ENCODE measurements at regions not wholly inside any gene's neighbourhood (a gene's known extent, or its start where the extent isn't known, plus 50 kb on each side); places are given as distances from the start of the nearest gene placed in this dataset.
"Not testable (repeated sequence)": the region's sequence is repeated elsewhere in the genome, so short reads cannot be mapped to it uniquely, and the experiment has no call there.

DNA sequence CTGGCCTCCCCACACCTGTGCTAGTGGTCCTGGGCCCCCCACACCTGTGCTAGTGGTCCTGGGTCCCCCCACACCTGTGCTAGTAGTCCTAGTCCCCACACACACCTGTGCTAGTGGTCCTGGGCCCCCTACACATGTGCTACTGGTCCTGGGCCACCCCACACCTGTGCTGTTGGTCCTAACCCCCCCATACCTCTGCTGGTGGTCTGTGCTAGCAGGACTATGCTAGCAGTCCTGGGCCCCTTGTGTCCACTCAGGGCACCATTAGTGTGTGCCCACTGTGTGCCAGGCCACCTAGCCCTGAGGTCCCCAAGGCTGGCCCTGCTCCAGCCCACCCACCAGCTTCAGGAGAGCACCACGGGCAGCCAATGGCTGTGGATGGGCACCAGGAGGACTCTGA is 558.2 kb upstream of the SALL3 start:
- Mint-ChIP-seq H3K9me3 (no peaks in the 10 kb centered on the region), H3K4me3 (no peak overlapping the region), H3K27ac (no peak overlapping the region), H3K27me3 (ENCODE audit: low read depth) (no peaks in the 10 kb centered on the region), H3K4me1 (ENCODE audit: low read depth) (no peaks in the 10 kb centered on the region), H3K36me3 (ENCODE audit: insufficient read depth in 2 of 2) (no peaks in the 10 kb centered on the region)
- ATAC-seq (replicated peaks in 1 of 2) (no peak), DNase-seq (no peak)

DNA sequence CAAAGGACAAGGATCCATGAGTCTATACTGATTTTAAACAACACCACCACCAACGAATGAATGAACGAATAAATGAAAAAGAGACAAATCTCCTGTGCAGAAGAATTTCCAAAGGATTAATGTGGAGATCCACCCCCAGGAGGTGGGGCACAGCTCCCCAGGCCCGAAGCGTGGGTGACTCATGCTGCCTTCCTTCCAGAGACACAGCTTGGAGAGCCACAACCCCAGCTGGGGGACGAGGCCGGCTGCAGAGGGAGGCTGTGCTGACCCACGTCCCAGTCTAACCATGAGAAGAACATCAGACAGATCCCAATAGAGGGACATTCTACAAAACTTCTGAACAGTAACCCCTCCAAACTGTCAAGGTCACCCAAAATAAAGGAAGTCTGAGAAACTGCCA is 557.3 kb upstream of the SALL3 start:
- Mint-ChIP-seq H3K36me3 (ENCODE audit: insufficient read depth in 2 of 2) (no peaks in the 10 kb centered on the region), H3K4me3 (no peak overlapping the region), H3K27me3 (ENCODE audit: low read depth) (no peaks in the 10 kb centered on the region), H3K9me3 (no peaks in the 10 kb centered on the region), H3K27ac (no peak overlapping the region), H3K4me1 (ENCODE audit: low read depth) (no peaks in the 10 kb centered on the region)
- DNase-seq (no peak), ATAC-seq (replicated peaks in 1 of 2) (no peak)

DNA sequence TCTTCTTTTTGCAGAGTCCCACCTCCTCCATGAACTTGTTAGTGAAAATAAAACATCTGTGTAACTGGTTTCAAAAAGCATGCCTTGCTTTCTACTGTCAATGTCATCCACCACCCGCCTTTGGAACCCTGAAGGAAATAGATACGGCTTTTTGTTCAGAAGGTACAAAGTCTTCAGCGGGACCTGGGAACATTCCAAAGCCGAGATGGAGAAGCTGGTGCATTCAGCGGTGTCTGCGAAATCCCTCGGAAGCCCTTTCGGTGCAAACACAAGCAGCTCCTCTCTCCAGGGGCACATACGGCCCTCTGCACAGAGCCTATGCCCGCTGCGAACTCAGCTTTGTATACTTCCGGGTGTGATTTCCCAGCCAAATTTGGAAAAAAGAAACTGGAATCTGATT is 555.8 kb upstream of the SALL3 start:
- Mint-ChIP-seq H3K9me3 (no peaks in the 10 kb centered on the region), H3K27me3 (ENCODE audit: low read depth) (no peaks in the 10 kb centered on the region), H3K36me3 (ENCODE audit: insufficient read depth in 2 of 2) (no peaks in the 10 kb centered on the region), H3K27ac (no peak overlapping the region), H3K4me3 (no peak overlapping the region), H3K4me1 (ENCODE audit: low read depth) (no peaks in the 10 kb centered on the region)
- DNase-seq, result no peak
- no peak for ATAC-seq (replicated peaks in 1 of 2)

DNA sequence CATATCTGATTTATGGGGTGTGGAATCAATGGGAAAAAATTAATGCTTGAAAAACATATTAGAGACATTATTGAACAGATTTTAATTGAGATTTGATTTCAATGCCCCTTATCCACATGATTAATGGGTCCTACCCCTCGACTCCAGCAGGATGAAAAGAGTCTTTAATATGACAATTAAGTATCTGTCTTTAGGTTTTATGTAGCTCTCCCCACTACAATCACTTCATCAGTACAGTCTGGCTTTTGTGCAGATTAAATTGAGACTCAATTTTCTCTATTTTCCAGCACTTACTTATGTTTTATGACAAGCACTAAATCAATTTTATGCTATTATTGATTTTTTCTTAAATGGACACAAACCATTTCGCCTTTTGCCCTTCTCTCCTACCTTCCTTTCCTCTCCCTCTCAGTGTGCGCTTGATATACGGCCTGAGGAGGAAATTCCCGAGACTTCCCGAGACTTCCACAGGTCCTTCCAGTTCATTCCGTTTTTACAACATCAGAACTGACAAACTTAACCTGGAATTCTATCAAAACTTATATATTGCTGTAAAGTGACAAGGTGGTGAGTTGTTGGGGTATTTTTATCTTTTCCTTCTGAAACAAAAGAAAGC is 555.1 kb upstream of the SALL3 start:
- Mint-ChIP-seq H3K27me3 (ENCODE audit: low read depth) (no peaks in the 10 kb centered on the region), H3K36me3 (ENCODE audit: insufficient read depth in 2 of 2) (no peaks in the 10 kb centered on the region), H3K27ac (no peak overlapping the region), H3K4me1 (ENCODE audit: low read depth) (no peaks in the 10 kb centered on the region), H3K9me3 (no peaks in the 10 kb centered on the region), H3K4me3 (no peak overlapping the region)
- ATAC-seq (replicated peaks in 1 of 2) (no peak), DNase-seq (no peak)

DNA sequence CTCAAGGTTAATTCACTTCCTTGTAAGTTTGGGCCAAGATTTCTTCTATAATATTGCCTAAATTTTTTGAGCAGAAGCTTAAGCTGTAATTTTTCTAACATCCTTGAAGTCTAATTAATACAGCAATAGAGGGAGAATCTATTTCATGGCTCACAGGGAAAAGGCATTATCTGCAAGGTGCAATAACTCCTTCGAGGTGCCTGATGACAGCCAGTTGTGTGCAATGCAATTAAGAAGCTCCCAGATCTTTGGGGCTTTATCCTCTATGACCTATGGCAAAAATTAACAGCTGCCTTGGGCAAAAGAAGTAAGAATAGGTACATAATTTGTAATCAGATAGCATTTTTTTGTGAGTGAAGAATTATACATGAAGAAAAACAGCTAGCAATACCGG is 554.6 kb upstream of the SALL3 start:
- H3K27ac Mint-ChIP-seq, result no peak overlapping the region
- H3K4me1 Mint-ChIP-seq (ENCODE audit: low read depth), result no peaks in the 10 kb centered on the region
- H3K27me3 Mint-ChIP-seq (ENCODE audit: low read depth), result no peaks in the 10 kb centered on the region
- ATAC-seq (replicated peaks in 1 of 2) (no peak), DNase-seq (no peak)
- no peaks in the 10 kb centered on the region for H3K36me3 Mint-ChIP-seq (ENCODE audit: insufficient read depth in 2 of 2)
- H3K4me3 Mint-ChIP-seq, result no peak overlapping the region
- H3K9me3 Mint-ChIP-seq, result no peaks in the 10 kb centered on the region

DNA sequence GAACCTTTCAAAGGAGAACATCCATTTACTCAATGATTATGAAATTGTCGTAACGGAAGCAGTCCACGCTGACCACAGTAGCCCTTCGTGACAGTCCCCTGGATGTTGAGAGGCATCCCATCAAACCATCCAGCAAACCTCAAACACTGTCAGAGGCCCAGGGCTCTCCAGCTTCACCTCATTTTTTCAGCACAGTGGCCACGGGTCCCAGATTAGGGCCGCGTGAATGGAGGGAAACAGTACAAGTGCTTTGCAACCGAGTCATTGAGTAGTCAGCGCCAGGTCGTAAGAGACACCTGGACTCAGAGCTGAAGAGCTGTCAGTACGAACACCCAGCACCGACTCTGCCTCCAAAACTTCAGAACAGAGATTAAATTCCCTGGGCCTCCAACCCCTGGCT is 552.5 kb upstream of the SALL3 start:
- H3K36me3 Mint-ChIP-seq (ENCODE audit: insufficient read depth in 2 of 2), result no peaks in the 10 kb centered on the region
- H3K4me3 Mint-ChIP-seq, result no peak overlapping the region
- no peak overlapping the region for H3K27ac Mint-ChIP-seq
- no peaks in the 10 kb centered on the region for H3K9me3 Mint-ChIP-seq
- DNase-seq (no peak), ATAC-seq (replicated peaks in 1 of 2) (no peak)
- no peaks in the 10 kb centered on the region for H3K4me1 Mint-ChIP-seq (ENCODE audit: low read depth)
- no peaks in the 10 kb centered on the region for H3K27me3 Mint-ChIP-seq (ENCODE audit: low read depth)

DNA sequence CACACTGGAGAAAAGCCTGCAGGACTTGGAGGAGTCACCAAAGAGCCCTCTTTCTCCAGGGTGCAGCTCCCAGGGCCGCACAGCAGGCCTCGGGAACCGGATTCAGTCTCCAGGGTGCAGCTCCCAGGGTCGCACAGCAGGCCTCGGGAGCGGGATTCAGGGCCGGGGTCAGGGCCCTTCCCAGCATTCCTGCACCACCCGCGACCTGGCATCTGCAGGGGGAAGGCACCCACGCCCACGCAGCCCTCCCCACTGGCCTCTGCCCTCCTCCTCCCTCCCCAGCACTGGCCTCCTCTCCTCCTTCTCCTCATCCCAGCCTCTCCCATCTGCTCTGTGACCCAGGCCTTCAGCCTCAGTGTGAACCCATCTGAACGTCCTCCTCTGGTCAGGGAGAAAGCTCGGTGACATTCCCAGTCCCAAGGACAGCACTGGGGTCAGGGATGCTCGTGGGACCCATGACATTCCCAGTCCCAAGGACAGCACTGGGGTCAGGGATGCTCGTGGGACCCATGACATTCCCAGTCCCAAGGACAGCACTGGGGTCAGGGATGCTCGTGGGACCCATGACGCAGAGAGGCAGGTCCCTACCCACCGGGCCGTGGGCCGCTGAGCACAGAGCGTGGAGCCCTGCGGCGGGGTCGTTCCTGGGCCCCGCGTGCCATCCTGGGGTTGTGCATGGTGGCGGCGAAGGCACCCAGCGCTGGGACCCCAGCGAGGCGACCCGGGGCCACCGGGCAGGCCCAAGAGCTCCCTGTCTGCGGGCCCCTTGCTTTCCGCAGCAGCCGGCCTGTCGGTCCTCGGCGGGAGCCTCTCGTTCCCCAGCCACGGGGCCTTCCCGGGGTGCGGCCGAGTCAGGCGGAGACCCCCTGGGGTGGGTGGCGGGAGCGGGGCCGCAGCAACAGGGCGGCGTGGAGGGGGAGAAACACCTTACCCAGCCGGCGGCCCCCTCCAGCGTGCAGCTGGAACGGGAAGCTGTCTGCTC is 550.2 kb upstream of the SALL3 start:
- H3K4me3 Mint-ChIP-seq, result no peak overlapping the region
- DNase-seq, result no peak
- no peak overlapping the region for H3K27ac Mint-ChIP-seq
- no peak for ATAC-seq (replicated peaks in 1 of 2)
- H3K36me3 Mint-ChIP-seq (ENCODE audit: insufficient read depth in 2 of 2), result no peaks in the 10 kb centered on the region
- no peaks in the 10 kb centered on the region for H3K9me3 Mint-ChIP-seq
- no peaks in the 10 kb centered on the region for H3K4me1 Mint-ChIP-seq (ENCODE audit: low read depth)
- H3K27me3 Mint-ChIP-seq (ENCODE audit: low read depth), result no peaks in the 10 kb centered on the region

DNA sequence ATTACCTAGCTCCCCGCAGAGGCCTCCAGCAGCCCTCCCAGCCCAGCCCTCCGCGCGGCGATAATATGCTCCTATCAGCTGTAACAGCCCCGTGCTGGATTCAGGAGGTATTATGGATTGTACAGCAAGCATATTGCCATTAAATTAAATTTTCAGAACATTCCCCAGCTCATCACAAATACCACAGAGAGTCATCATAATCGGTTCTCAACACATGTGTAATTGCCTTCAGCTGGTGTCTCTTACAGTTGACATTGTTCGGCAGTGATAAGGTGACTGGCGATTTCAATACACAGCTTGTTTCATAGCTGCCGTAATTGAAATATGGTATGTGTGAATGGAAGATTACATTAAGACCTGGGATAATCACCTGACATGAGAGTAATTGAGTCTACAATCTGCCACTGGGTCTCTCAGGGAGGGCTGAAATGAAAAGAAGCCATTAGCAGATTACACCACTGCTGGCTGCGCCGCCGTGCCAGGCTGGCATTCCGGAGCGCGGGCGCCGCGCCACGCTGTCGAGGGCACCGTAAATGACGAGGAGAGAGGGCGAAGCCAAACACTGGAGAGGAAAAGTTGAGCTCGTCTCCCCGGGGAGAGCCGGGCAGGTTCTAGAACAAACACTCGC is 549.4 kb upstream of the SALL3 start:
- Mint-ChIP-seq H3K4me3 (no peak overlapping the region), H3K36me3 (ENCODE audit: insufficient read depth in 2 of 2) (no peaks in the 10 kb centered on the region), H3K27me3 (ENCODE audit: low read depth) (no peaks in the 10 kb centered on the region), H3K27ac (no peak overlapping the region), H3K9me3 (no peaks in the 10 kb centered on the region), H3K4me1 (ENCODE audit: low read depth) (no peaks in the 10 kb centered on the region)
- ATAC-seq (replicated peaks in 1 of 2) (no peak), DNase-seq (no peak)

DNA sequence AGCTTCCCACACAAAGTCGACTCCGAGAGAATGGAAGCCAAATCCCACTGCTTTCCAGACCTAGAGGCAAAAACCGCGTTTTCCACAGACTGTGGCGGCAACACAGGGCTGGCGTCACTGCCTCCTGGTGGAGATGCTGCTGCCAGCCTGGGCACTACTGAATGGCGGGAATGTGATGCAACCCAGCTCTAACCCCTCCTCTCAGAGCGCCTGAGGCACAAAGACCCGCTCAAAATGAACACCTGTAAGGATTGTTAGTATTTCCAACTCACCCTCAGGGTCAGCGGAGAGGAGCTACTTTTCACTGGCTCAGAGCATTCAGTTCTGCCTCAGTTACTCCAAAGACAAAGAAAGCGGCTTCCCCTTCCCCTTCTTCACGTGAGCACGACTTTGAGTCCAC is 548.0 kb upstream of the SALL3 start:
- H3K36me3 Mint-ChIP-seq (ENCODE audit: insufficient read depth in 2 of 2), result no peaks in the 10 kb centered on the region
- H3K4me3 Mint-ChIP-seq, result no peak overlapping the region
- ATAC-seq (replicated peaks in 1 of 2) (no peak), DNase-seq (no peak)
- H3K27ac Mint-ChIP-seq, result no peak overlapping the region
- H3K9me3 Mint-ChIP-seq, result peaks cover 0 to 2% of the 10 kb centered on the region in 2 donors
- H3K4me1 Mint-ChIP-seq (ENCODE audit: low read depth), result no peaks in the 10 kb centered on the region
- H3K27me3 Mint-ChIP-seq (ENCODE audit: low read depth), result no peaks in the 10 kb centered on the region

DNA sequence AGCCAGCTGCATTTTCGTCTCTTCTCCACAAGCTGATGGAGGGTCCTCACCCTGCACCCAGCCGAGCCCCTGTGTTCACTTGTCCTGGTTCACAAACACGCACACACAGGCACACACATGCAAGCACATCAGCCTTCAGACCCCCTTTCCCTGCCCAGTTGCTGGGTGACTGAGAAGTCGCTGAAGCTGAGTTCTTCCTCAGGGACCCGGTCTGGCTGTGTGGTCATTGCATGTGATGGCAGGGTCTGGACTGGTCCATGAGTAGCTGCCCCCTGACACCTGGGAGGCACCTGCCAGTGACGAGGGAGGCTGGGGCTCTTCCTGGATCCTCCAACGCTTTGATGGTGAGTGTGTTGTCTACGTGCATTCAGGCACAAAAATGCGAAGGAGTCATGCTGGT is 546.1 kb upstream of the SALL3 start:
- H3K27ac Mint-ChIP-seq, result no peak overlapping the region
- H3K9me3 Mint-ChIP-seq, result peaks cover 0 to 2% of the 10 kb centered on the region in 2 donors
- no peaks in the 10 kb centered on the region for H3K4me1 Mint-ChIP-seq (ENCODE audit: low read depth)
- DNase-seq (no peak), ATAC-seq (replicated peaks in 1 of 2) (no peak)
- no peaks in the 10 kb centered on the region for H3K36me3 Mint-ChIP-seq (ENCODE audit: insufficient read depth in 2 of 2)
- no peaks in the 10 kb centered on the region for H3K27me3 Mint-ChIP-seq (ENCODE audit: low read depth)
- no peak overlapping the region for H3K4me3 Mint-ChIP-seq

DNA sequence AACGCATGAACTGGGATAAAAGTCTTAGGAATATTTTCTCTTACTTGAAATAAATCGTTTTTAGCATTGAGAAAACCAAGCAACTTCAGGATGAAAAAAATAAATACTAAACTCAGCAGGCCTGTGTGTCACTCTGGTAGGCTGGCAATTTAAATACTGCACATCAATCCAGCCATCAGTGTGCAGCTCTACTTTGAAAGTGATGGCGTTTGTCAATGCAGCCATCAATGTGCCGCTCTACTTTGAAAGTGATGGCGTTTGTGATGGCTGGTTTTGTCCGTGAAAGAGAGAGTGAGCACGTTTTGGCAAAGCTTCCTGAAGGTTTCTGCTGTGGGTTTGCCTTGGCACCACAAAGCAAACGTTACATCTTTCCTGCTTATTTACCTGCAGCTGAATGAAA is 543.5 kb upstream of the SALL3 start:
- no peak overlapping the region for H3K27ac Mint-ChIP-seq
- H3K36me3 Mint-ChIP-seq (ENCODE audit: insufficient read depth in 2 of 2), result no peaks in the 10 kb centered on the region
- no peaks in the 10 kb centered on the region for H3K27me3 Mint-ChIP-seq (ENCODE audit: low read depth)
- H3K4me1 Mint-ChIP-seq (ENCODE audit: low read depth), result no peaks in the 10 kb centered on the region
- H3K4me3 Mint-ChIP-seq, result no peak overlapping the region
- DNase-seq, result no peak
- no peak for ATAC-seq (replicated peaks in 1 of 2)
- H3K9me3 Mint-ChIP-seq, result peaks cover 0 to 7% of the 10 kb centered on the region in 2 donors

DNA sequence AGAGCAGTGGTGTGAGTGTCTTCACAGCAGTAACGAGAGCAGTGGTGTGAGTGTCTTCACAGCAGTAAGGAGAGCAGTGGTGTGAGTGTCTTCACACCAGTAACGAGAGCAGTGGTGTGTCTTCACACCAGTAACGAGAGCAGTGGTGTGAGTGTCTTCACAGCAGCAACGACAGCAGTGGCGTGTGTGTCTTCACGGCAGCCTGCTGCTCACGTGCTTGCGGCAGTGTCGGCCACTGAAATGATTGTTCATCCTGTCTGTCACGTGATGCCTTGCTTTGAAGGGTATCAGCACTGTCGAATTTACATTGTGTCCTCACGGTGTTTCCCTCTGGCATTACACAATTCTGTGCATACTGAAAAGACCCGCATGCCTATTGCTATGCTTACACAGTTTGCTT is 541.4 kb upstream of the SALL3 start:
- H3K9me3 Mint-ChIP-seq; H3K4me1 Mint-ChIP-seq (ENCODE audit: low read depth); H3K4me3 Mint-ChIP-seq; ATAC-seq (replicated peaks in 1 of 2); H3K27me3 Mint-ChIP-seq (ENCODE audit: low read depth); H3K36me3 Mint-ChIP-seq (ENCODE audit: insufficient read depth in 2 of 2); H3K27ac Mint-ChIP-seq; DNase-seq: not testable (repeated sequence)

DNA sequence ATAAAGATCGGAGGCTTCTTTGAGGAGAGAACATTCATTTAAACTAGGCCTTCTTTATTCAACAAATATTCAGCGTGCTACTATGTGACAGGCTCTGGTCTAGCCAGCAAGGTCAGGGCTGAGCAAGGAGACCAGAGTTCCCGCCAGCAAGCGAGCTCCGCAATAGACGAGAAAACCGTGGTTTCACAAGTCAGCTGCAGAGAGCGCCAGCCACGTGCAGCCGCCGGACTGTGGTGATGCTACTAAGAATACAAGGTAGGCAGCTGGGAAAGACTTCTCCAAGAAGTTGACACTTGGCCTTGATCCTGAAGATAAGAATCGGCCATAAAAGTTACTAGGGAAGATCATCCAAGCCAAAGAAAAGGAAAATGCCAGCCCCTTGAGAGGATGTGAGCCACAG is 533.7 kb upstream of the SALL3 start:
- Mint-ChIP-seq H3K9me3 (peaks cover 0 to 3% of the 10 kb centered on the region in 2 donors), H3K4me1 (ENCODE audit: low read depth) (no peaks in the 10 kb centered on the region), H3K27me3 (ENCODE audit: low read depth) (no peaks in the 10 kb centered on the region), H3K4me3 (no peak overlapping the region), H3K27ac (no peak overlapping the region), H3K36me3 (ENCODE audit: insufficient read depth in 2 of 2) (no peaks in the 10 kb centered on the region)
- DNase-seq (no peak), ATAC-seq (replicated peaks in 1 of 2) (no peak)

Measured in activated T-cell treated with anti-CD3 and anti-CD28 coated beads, Interleukin-2, amount 50 U/mL, for 72 hours (primary cell).